ENCODE measurements at regions not wholly inside any gene's neighbourhood (a gene's known extent, or its start where the extent isn't known, plus 50 kb on each side); places are given as distances from the start of the nearest gene placed in this dataset.

DNA sequence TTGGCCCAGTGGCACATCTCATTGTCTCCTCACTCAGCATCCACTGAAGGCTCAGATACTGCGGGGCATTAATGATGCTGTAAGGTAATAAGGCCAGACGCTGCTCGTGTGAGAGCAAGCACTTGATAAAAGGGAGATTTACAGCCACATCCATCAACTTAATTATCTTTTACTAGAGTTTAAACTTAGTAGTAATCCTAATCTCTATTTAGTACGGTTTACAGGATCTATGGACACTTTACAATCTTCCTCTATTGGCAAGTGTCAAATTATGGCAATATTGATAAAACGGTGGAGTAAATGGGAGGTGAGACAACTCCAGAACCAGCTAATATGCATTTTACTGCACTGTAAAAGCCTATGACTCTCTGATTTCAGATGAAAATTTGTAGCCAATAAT is 192.7 kb upstream of the GPR12 start:
- TF ChIP-seq CTCF (IDR thresholded peaks at IDR 0.05) (no peak), POLR2A (IDR thresholded peaks at IDR 0.05) (no peak)

Measured in adrenal gland (tissue), 5 donors.